HG02852 (cell line): ENCODE measurements at regions not wholly inside any gene's neighbourhood (a gene's known extent, or its start where the extent isn't known, plus 50 kb on each side); places are given as distances from the start of the nearest gene placed in this dataset.

Source experiments
- ATAC-seq: cut with Tn5 transposase; IDR thresholded peaks from one replicate; pipeline ENCODE4 v1.9.1; 2021; ENCODE audit warnings: mild to moderate bottlenecking, moderate library complexity; ENCODE audit not compliant: unreplicated experiment

GRCh38 chr4:134278675-134279074, 77.1 kb upstream of the PABPC4L start:
- ATAC-seq = no peak

GRCh38 chr4:134276476-134276875, 74.9 kb upstream of the PABPC4L start:
- no peak for ATAC-seq

- ATAC-seq = no peak
Observed at GRCh38 chr4:134260126-134260525, 58.5 kb upstream of the PABPC4L start.
